K562 (cell line): ENCODE measurements at regions not wholly inside any gene's neighbourhood (a gene's known extent, or its start where the extent isn't known, plus 50 kb on each side); places are given as distances from the start of the nearest gene placed in this dataset.

ENCODE experiments used
- ATAC-seq: fragments of 200-7000 bp; cut with Tn5 transposase; 3 replicates; pipeline ENCODE4 v1.9.1; 2020; ENCODE audit warnings: moderate library complexity
- BruUV-seq: library from RNA; stranded (reverse); fragments of 400-500 nt; replicated peaks from 2 replicates; lab custom pipeline; 2021; lab: Mats Ljungman, UMichigan
- CTCF ChIA-PET: fragments of 300-600 bp; formaldehyde crosslinking; extraction: SDS; loops from one replicate; lab custom pipeline; 2021; ENCODE audit warnings: low intra/inter-chr PET ratio; lab: Yijun Ruan, JAX
- POLR2A ChIA-PET: fragments of 300-600, 350-650 bp; sonication (Branson Sonifier 250); formaldehyde crosslinking; extraction: SDS; loops from one replicate; lab custom pipeline; 2021; ENCODE audit warnings: antibody characterized with exemption, inconsistent platforms; lab: Yijun Ruan, JAX
- DNase-seq, 4 experiments: peaks; one replicate each; pipeline versions ENCODE4 v3.0.0 to v3.0.0-alpha.2; 2011 to 2018; ENCODE audit warnings: low spot score in 3 of 4, mixed read lengths in 3 of 4; ENCODE audit errors: extremely low read depth in 1 of 4
- FAIRE-seq: peaks from 2 replicates; lab custom pipeline; 2011; peaks lifted over from hg19 to GRCh38; lab: Jason Lieb, UNC
- H2AFZ ChIP-seq: 2 replicates; pipeline ENCODE4 v1.6.0; 2011; ENCODE audit warnings: low read depth, low read length, control low read depth, inconsistent platforms
- H3K27ac ChIP-seq: fragments of 200-600 bp; 3 replicates; pipeline ENCODE4 v1.8.0; 2011; ENCODE audit warnings: low read depth, mild to moderate bottlenecking, control low read depth, inconsistent platforms, low read length, moderate library complexity, mixed read lengths; ENCODE audit errors: extremely low read depth
- H3K27me3 ChIP-seq, 2 experiments: fragments of 300-600 bp in 1 of 2; 2 replicates in 1 of 2; 3 replicates in 1 of 2; pipeline versions ENCODE4 v1.6.0 to v1.8.0; 2011; ENCODE audit warnings: inconsistent platforms in 2 of 2, low read length in 2 of 2, mild to moderate bottlenecking in 1 of 2, mixed read lengths in 1 of 2, moderate library complexity in 1 of 2; ENCODE audit not compliant: control insufficient read depth in 2 of 2, insufficient read depth in 2 of 2
- H3K36me3 ChIP-seq: fragments of 300-600 bp; 3 replicates; pipeline ENCODE4 v1.8.0; 2011; ENCODE audit warnings: mild to moderate bottlenecking, low read length, inconsistent platforms; ENCODE audit not compliant: control insufficient read depth, insufficient read depth
- H3K4me1 ChIP-seq, 2 experiments: fragments of 200-600 bp in 1 of 2; replicated peaks in 1 of 2; 2 replicates in 1 of 2; 3 replicates in 1 of 2; pipeline versions ENCODE4 v1.5.1 to v1.8.0; 2011; ENCODE audit warnings: inconsistent platforms in 2 of 2, low read length in 2 of 2, mild to moderate bottlenecking in 1 of 2, mixed read lengths in 1 of 2, moderate library complexity in 1 of 2; ENCODE audit not compliant: control insufficient read depth in 2 of 2, insufficient read depth in 2 of 2
- H3K4me2 ChIP-seq: 2 replicates; pipeline ENCODE4 v1.6.1; 2011; ENCODE audit warnings: low read length, control low read depth, inconsistent platforms, mixed read lengths; ENCODE audit not compliant: insufficient read depth
- H3K4me3 ChIP-seq: fragments of 200-600 bp; sonication (generic), shearing (Covaris generic); 2 replicates; pipeline ENCODE4 v1.5.1; 2016; ENCODE audit warnings: control low read depth, inconsistent platforms
- H3K79me2 ChIP-seq: fragments of 200-600 bp; 3 replicates; pipeline ENCODE4 v1.8.0; 2011; ENCODE audit warnings: low read length, inconsistent platforms; ENCODE audit not compliant: control insufficient read depth, insufficient read depth
- H3K9ac ChIP-seq, 2 experiments: 2 replicates each; pipeline versions ENCODE4 v1.6.0 to v1.6.1; 2011; ENCODE audit warnings: low read depth in 2 of 2, low read length in 2 of 2, control low read depth in 1 of 2, inconsistent platforms in 1 of 2, mild to moderate bottlenecking in 1 of 2, mixed read lengths in 1 of 2; ENCODE audit not compliant: insufficient read depth in 1 of 2
- H3K9me1 ChIP-seq: one replicate; pipeline ENCODE4 v1.6.0; 2011; ENCODE audit warnings: inconsistent platforms, mild to moderate bottlenecking, low read length, moderate library complexity; ENCODE audit not compliant: control insufficient read depth, insufficient read depth
- H3K9me3 ChIP-seq: replicated peaks from 2 replicates; pipeline ENCODE4 v1.5.1; 2011; ENCODE audit warnings: low read depth, low read length, inconsistent platforms; ENCODE audit not compliant: control insufficient read depth, insufficient read depth
- H4K20me1 ChIP-seq: replicated peaks from 2 replicates; pipeline ENCODE4 v1.6.1; 2011; ENCODE audit warnings: low read length, inconsistent platforms, mixed read lengths; ENCODE audit not compliant: control insufficient read depth, insufficient read depth
- ARNT ChIP-seq, 2 experiments: fragments of 450-650 bp; IDR thresholded peaks; 2 replicates each; pipeline ENCODE4 v1.6.1; 2016; ENCODE audit warnings: mild to moderate bottlenecking in 1 of 2
- JUND ChIP-seq, 2 experiments: IDR thresholded peaks; 2 replicates in 1 of 2; 3 replicates in 1 of 2; pipeline ENCODE4 v1.6.1; 2011; ENCODE audit warnings: borderline replicate concordance in 2 of 2, low read depth in 2 of 2, low read length in 2 of 2, improper control_type of control experiment in 1 of 2, missing biosample characterization in 1 of 2, missing genetic modification characterization in 1 of 2, missing genetic modification reagents in 1 of 2
- MTA2 ChIP-seq: fragments of 450-650 bp; IDR thresholded peaks from 2 replicates; pipeline ENCODE4 v1.6.1; 2016; ENCODE audit warnings: low read depth
- NFE2 ChIP-seq: IDR thresholded peaks from 2 replicates; pipeline ENCODE4 v1.6.1; 2014; ENCODE audit warnings: antibody characterized with exemption, low read depth
- RFX7 ChIP-seq: fragments of 250-450 bp; sonication (Bioruptor Pico); IDR thresholded peaks from 2 replicates; pipeline ENCODE4 v1.5.1; 2021; ENCODE audit warnings: mild to moderate bottlenecking
- ZZZ3 ChIP-seq: fragments of 450-650 bp; IDR thresholded peaks from 2 replicates; pipeline ENCODE4 v1.6.1; 2016; ENCODE audit warnings: antibody characterized with exemption, mild to moderate bottlenecking, moderate library complexity
- WGBS: fragments of 100-300 bp; shearing (Covaris generic); methylation state at CpG from one replicate; pipeline ENCODE4 v1.1.6; 2016; ENCODE audit warnings: low coverage, mixed read lengths; ENCODE audit not compliant: insufficient coverage; ENCODE audit errors: missing lambda C conversion rate; 5-methylcytosine and 5-hydroxymethylcytosine counted together
- in situ Hi-C: fragments of 300-500 bp; cut with MboI; formaldehyde crosslinking; loops from 4 replicates; pipeline ENCODE4 v1.15.0; 2018; ENCODE audit warnings: inconsistent platforms, mixed read lengths
- intact Hi-C: fragments of 100-400 bp; cut with micrococcal nuclease; formaldehyde crosslinking; loops from 2 replicates; pipeline ENCODE4 v1.14.2; 2022
- TF ChIP-seq, protein P1 (sequence below): fragments of 450-650 bp; IDR thresholded peaks from 2 replicates; pipeline ENCODE4 v1.6.1; 2016; ENCODE audit warnings: mild to moderate bottlenecking, moderate library complexity

DNA sequence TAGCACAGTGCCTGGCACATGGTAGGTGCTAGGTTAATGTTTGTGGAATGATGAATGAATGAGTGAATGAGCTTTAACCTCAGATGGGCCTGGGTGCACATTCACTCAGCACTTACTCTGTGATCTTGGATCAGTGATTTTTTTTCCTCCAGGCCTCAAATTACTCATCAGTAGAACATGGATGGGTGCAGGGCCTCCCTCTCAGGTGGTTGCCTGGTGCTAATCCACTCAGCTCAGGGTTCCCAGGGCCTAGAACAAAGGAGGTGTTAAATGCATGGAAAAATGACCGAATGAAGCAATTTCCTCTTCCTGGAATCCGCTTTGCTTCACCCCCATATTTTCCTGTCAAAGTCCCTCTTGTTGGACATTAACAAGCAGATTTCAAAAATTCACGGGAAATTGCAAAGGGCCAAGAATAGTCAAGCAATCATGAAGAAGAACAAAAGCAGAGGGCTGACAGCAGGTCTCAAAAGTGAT, 93.5 kb downstream of the MYEOV start:
- BruUV-seq, result no TSS peak
- ChIA-PET CTCF (no interaction called here), POLR2A (no interaction called here)
- TF ChIP-seq RFX7 (CRISPR knock-in tag), result no peak
- TF ChIP-seq, protein P1, sequence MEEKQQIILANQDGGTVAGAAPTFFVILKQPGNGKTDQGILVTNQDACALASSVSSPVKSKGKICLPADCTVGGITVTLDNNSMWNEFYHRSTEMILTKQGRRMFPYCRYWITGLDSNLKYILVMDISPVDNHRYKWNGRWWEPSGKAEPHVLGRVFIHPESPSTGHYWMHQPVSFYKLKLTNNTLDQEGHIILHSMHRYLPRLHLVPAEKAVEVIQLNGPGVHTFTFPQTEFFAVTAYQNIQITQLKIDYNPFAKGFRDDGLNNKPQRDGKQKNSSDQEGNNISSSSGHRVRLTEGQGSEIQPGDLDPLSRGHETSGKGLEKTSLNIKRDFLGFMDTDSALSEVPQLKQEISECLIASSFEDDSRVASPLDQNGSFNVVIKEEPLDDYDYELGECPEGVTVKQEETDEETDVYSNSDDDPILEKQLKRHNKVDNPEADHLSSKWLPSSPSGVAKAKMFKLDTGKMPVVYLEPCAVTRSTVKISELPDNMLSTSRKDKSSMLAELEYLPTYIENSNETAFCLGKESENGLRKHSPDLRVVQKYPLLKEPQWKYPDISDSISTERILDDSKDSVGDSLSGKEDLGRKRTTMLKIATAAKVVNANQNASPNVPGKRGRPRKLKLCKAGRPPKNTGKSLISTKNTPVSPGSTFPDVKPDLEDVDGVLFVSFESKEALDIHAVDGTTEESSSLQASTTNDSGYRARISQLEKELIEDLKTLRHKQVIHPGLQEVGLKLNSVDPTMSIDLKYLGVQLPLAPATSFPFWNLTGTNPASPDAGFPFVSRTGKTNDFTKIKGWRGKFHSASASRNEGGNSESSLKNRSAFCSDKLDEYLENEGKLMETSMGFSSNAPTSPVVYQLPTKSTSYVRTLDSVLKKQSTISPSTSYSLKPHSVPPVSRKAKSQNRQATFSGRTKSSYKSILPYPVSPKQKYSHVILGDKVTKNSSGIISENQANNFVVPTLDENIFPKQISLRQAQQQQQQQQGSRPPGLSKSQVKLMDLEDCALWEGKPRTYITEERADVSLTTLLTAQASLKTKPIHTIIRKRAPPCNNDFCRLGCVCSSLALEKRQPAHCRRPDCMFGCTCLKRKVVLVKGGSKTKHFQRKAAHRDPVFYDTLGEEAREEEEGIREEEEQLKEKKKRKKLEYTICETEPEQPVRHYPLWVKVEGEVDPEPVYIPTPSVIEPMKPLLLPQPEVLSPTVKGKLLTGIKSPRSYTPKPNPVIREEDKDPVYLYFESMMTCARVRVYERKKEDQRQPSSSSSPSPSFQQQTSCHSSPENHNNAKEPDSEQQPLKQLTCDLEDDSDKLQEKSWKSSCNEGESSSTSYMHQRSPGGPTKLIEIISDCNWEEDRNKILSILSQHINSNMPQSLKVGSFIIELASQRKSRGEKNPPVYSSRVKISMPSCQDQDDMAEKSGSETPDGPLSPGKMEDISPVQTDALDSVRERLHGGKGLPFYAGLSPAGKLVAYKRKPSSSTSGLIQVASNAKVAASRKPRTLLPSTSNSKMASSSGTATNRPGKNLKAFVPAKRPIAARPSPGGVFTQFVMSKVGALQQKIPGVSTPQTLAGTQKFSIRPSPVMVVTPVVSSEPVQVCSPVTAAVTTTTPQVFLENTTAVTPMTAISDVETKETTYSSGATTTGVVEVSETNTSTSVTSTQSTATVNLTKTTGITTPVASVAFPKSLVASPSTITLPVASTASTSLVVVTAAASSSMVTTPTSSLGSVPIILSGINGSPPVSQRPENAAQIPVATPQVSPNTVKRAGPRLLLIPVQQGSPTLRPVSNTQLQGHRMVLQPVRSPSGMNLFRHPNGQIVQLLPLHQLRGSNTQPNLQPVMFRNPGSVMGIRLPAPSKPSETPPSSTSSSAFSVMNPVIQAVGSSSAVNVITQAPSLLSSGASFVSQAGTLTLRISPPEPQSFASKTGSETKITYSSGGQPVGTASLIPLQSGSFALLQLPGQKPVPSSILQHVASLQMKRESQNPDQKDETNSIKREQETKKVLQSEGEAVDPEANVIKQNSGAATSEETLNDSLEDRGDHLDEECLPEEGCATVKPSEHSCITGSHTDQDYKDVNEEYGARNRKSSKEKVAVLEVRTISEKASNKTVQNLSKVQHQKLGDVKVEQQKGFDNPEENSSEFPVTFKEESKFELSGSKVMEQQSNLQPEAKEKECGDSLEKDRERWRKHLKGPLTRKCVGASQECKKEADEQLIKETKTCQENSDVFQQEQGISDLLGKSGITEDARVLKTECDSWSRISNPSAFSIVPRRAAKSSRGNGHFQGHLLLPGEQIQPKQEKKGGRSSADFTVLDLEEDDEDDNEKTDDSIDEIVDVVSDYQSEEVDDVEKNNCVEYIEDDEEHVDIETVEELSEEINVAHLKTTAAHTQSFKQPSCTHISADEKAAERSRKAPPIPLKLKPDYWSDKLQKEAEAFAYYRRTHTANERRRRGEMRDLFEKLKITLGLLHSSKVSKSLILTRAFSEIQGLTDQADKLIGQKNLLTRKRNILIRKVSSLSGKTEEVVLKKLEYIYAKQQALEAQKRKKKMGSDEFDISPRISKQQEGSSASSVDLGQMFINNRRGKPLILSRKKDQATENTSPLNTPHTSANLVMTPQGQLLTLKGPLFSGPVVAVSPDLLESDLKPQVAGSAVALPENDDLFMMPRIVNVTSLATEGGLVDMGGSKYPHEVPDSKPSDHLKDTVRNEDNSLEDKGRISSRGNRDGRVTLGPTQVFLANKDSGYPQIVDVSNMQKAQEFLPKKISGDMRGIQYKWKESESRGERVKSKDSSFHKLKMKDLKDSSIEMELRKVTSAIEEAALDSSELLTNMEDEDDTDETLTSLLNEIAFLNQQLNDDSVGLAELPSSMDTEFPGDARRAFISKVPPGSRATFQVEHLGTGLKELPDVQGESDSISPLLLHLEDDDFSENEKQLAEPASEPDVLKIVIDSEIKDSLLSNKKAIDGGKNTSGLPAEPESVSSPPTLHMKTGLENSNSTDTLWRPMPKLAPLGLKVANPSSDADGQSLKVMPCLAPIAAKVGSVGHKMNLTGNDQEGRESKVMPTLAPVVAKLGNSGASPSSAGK, result no peak
- TF ChIP-seq JUND (IDR thresholded peaks at IDR 0.05; ENCODE audit: borderline replicate concordance, low read depth, low read length), result no peak
- TF ChIP-seq JUND (tag; IDR thresholded peaks at IDR 0.05; ENCODE audit: borderline replicate concordance, low read depth, low read length), result no peak
- no peak for TF ChIP-seq NFE2
- TF ChIP-seq ARNT (IDR thresholded peaks at IDR 0.05), result no peak
- no peak for TF ChIP-seq MTA2
- TF ChIP-seq ZZZ3, result no peak
- intact Hi-C loops (no loop called here), in situ Hi-C loops (no loop called here)
- Histone ChIP-seq H3K4me2 (no peak overlapping the region), H2AFZ (no peak overlapping the region), H3K9me3 (peaks cover 16% of the 10 kb centered on the region), H3K9me1 (no peaks in the 10 kb centered on the region), H3K36me3 (no peaks in the 10 kb centered on the region; the same call in 2 of the 3 replicates), H3K4me3 (no peak overlapping the region), H3K27ac (no peak overlapping the region), H3K9ac (no peak overlapping the region), H4K20me1 (no peaks in the 10 kb centered on the region), H3K79me2 (peaks cover 11% of the 10 kb centered on the region), H3K4me1 (peaks cover 8 to 40% of the 10 kb centered on the region in 2 experiments; a peak in 4 of 5 replicates), H3K27me3 (no peaks in the 10 kb centered on the region)
- DNase-seq (no peak), FAIRE-seq (no peak), ATAC-seq (no peak)
- WGBS, result 68% methylated on average over 3 of the region's 3 CpGs
